ENCODE measurements at regions not wholly inside any gene's neighbourhood (a gene's known extent, or its start where the extent isn't known, plus 50 kb on each side); places are given as distances from the start of the nearest gene placed in this dataset.

GRCh38 chr9:1319436-1319835 lies 269.3 kb downstream of the DMRT2 start:
- TF ChIP-seq POLR2A (IDR thresholded peaks at IDR 0.05) (no peak), CTCF (IDR thresholded peaks at IDR 0.05) (no peak), POLR2AphosphoS5 (IDR thresholded peaks at IDR 0.05) (no peak)
